DND-41 (cell line): ENCODE measurements at regions not wholly inside any gene's neighbourhood (a gene's known extent, or its start where the extent isn't known, plus 50 kb on each side); places are given as distances from the start of the nearest gene placed in this dataset.

ENCODE experiments used
- ATAC-seq: fragments of 200-7000 bp; cut with Tn5 transposase; 3 replicates; pipeline ENCODE4 v1.9.1; 2021; ENCODE audit warnings: low read depth; ENCODE audit not compliant: insufficient read depth
- DNase-seq: peaks from one replicate; pipeline ENCODE4 v3.0.0-alpha.2; 2020
- H2AFZ ChIP-seq: 2 replicates; pipeline ENCODE4 v1.6.0; 2012; ENCODE audit warnings: low read depth, low read length
- H3K27ac ChIP-seq: 2 replicates; pipeline ENCODE4 v1.5.1; 2012; ENCODE audit warnings: low read length, inconsistent platforms
- H3K27me3 ChIP-seq: fragments of 200-600 bp; sonication (generic); 2 replicates; pipeline ENCODE4 v1.6.0; 2012; ENCODE audit warnings: low read length, mild to moderate bottlenecking, inconsistent platforms; ENCODE audit not compliant: insufficient read depth, poor library complexity
- H3K36me3 ChIP-seq: 2 replicates; pipeline ENCODE4 v1.5.1; 2012; ENCODE audit warnings: low read length, inconsistent platforms; ENCODE audit not compliant: insufficient read depth
- H3K4me1 ChIP-seq: 2 replicates; pipeline ENCODE4 v1.5.1; 2012; ENCODE audit warnings: mild to moderate bottlenecking, low read length; ENCODE audit not compliant: insufficient read depth
- H3K4me2 ChIP-seq: 2 replicates; pipeline ENCODE4 v1.6.0; 2012; ENCODE audit warnings: mild to moderate bottlenecking, moderate library complexity, low read length, inconsistent platforms; ENCODE audit not compliant: insufficient read depth
- H3K4me3 ChIP-seq, 2 experiments: fragments of 200-600 bp in 1 of 2; shearing (Covaris generic) in 1 of 2; 2 replicates each; pipeline ENCODE4 v1.5.1; 2012 to 2016; ENCODE audit warnings: inconsistent platforms in 2 of 2, low read length in 2 of 2, mild to moderate bottlenecking in 2 of 2, low read depth in 1 of 2, moderate library complexity in 1 of 2
- H3K79me2 ChIP-seq: 2 replicates; pipeline ENCODE4 v1.6.0; 2012; ENCODE audit warnings: low read length, inconsistent platforms; ENCODE audit not compliant: insufficient read depth
- H3K9ac ChIP-seq: 2 replicates; pipeline ENCODE4 v1.6.0; 2012; ENCODE audit warnings: low read depth, mild to moderate bottlenecking, inconsistent platforms, low read length, moderate library complexity
- H3K9me3 ChIP-seq: 2 replicates; pipeline ENCODE4 v1.5.1; 2012; ENCODE audit warnings: low read length, moderate library complexity, mild to moderate bottlenecking, inconsistent platforms; ENCODE audit not compliant: insufficient read depth, severe bottlenecking
- H4K20me1 ChIP-seq: 2 replicates; pipeline ENCODE4 v1.6.0; 2012; ENCODE audit warnings: low read length; ENCODE audit not compliant: insufficient read depth
- CTCF ChIP-seq: IDR thresholded peaks from 2 replicates; pipeline ENCODE4 v1.5.1; 2012; ENCODE audit warnings: borderline replicate concordance, low read length, moderate library complexity, mild to moderate bottlenecking; ENCODE audit not compliant: poor library complexity, severe bottlenecking; ENCODE audit errors: extremely low read depth
- EZH2 ChIP-seq: IDR thresholded peaks from 3 replicates; pipeline ENCODE4 v1.6.1; 2012; ENCODE audit warnings: borderline replicate concordance, low read depth, mild to moderate bottlenecking, moderate library complexity, low read length, inconsistent platforms; ENCODE audit not compliant: severe bottlenecking

GRCh38 chr3:74295479-74295878, 319.0 kb downstream of the CNTN3 start:
- no peak overlapping the region for H3K27ac ChIP-seq
- no peak for TF ChIP-seq EZH2
- no peak for TF ChIP-seq CTCF
- DNase-seq, result no peak
- no peaks in the 10 kb centered on the region for H3K27me3 ChIP-seq
- H4K20me1 ChIP-seq, result no peaks in the 10 kb centered on the region
- H3K9ac ChIP-seq, result no peak overlapping the region
- H3K4me2 ChIP-seq, result no peak overlapping the region
- no peak for ATAC-seq
- H3K4me3 ChIP-seq, result no peak overlapping the region
- H3K9me3 ChIP-seq, result no peaks in the 10 kb centered on the region
- no peak overlapping the region for H2AFZ ChIP-seq
- H3K36me3 ChIP-seq, result no peaks in the 10 kb centered on the region
- no peaks in the 10 kb centered on the region for H3K4me1 ChIP-seq
- no peaks in the 10 kb centered on the region for H3K79me2 ChIP-seq

GRCh38 chr3:74288761-74289160, 325.7 kb downstream of the CNTN3 start:
- Histone ChIP-seq H3K9ac (no peak overlapping the region), H2AFZ (no peak overlapping the region), H3K27ac (no peak overlapping the region), H3K9me3 (no peaks in the 10 kb centered on the region), H3K36me3 (no peaks in the 10 kb centered on the region), H3K4me3 (no peak overlapping the region), H3K4me2 (no peak overlapping the region), H3K4me1 (no peaks in the 10 kb centered on the region), H3K79me2 (no peaks in the 10 kb centered on the region), H4K20me1 (no peaks in the 10 kb centered on the region), H3K27me3 (no peaks in the 10 kb centered on the region)
- DNase-seq, result no peak
- no peak for ATAC-seq
- no peak for TF ChIP-seq CTCF
- no peak for TF ChIP-seq EZH2

GRCh38 chr3:74287557-74287956, 326.9 kb downstream of the CNTN3 start:
- Histone ChIP-seq H3K4me3 (no peak overlapping the region), H3K36me3 (no peaks in the 10 kb centered on the region), H3K27me3 (no peaks in the 10 kb centered on the region), H3K4me1 (no peaks in the 10 kb centered on the region), H3K9ac (no peak overlapping the region), H3K27ac (no peak overlapping the region), H2AFZ (no peak overlapping the region), H3K4me2 (no peak overlapping the region), H4K20me1 (no peaks in the 10 kb centered on the region), H3K9me3 (no peaks in the 10 kb centered on the region), H3K79me2 (no peaks in the 10 kb centered on the region)
- no peak for DNase-seq
- ATAC-seq, result no peak
- TF ChIP-seq CTCF (no peak), EZH2 (no peak)

GRCh38 chr3:74282202-74282601, 332.3 kb downstream of the CNTN3 start:
- no peak overlapping the region for H3K9ac ChIP-seq
- no peaks in the 10 kb centered on the region for H3K4me1 ChIP-seq
- H4K20me1 ChIP-seq, result no peaks in the 10 kb centered on the region
- H3K4me3 ChIP-seq, result no peak overlapping the region
- no peak for DNase-seq
- no peak overlapping the region for H2AFZ ChIP-seq
- no peak overlapping the region for H3K27ac ChIP-seq
- no peaks in the 10 kb centered on the region for H3K79me2 ChIP-seq
- no peaks in the 10 kb centered on the region for H3K9me3 ChIP-seq
- H3K36me3 ChIP-seq, result no peaks in the 10 kb centered on the region
- ATAC-seq, result no peak
- no peaks in the 10 kb centered on the region for H3K27me3 ChIP-seq
- H3K4me2 ChIP-seq, result no peak overlapping the region
- TF ChIP-seq CTCF (no peak), EZH2 (no peak)
